ENCODE measurements at regions not wholly inside any gene's neighbourhood (a gene's known extent, or its start where the extent isn't known, plus 50 kb on each side); places are given as distances from the start of the nearest gene placed in this dataset.

DNA sequence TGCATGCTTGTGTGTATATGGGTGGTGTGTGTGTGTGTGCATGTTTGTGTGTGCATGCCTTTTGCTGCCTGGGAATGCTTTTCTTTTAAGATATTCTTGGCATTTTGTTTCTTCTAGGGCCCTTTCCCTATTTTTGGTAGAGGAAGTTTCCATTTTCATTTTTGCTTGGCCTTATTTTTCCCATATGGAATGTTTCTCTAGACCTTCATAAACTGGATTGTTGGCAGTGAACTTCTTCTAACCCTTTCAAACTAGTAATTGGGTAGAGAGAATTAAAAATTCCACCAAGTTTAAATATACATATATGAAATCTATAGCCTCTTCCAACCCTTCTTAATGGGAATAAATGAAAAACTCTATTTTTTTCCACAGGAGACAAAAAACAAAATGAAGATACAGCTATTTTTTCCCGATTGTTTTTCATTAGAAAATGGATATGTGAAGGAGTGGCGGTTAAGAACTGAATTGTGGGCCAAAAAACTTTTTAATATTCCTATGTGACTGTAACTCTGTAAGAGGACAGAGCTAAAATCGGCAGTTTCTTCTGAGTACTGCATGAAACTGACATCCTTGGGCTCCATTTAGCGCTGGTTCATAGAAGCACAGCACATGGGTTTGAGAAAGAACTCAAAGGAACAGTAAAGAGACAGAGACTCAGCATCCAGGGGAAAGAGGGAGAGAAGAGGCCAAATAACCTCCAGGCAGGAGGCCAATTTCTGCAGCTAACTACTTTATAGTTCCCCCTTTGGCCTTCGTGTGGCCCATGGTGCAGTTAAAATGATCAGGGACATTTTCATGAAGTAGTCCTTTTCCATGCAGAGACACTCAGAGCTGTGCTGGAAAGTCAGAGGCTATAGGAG lies 102.1 kb downstream of the TMEM170B start:
- DNase-seq (ENCODE audit: extremely low spot score): no peak
- H3K4me1 ChIP-seq: peaks cover 0 to 5% (median 0%) of the 10 kb centered on the region in 4 donors
- no peak overlapping the region for H3K4me3 ChIP-seq
- 80% methylated on average over 5 of the region's 5 CpGs for WGBS
- H3K9me3 ChIP-seq: no peaks in the 10 kb centered on the region
- no peaks in the 10 kb centered on the region for H3K27me3 ChIP-seq
- TF ChIP-seq POLR2A (IDR thresholded peaks at IDR 0.05; ENCODE audit: low read depth) (no peak), POLR2AphosphoS5 (IDR thresholded peaks at IDR 0.05) (no peak), EP300 (IDR thresholded peaks at IDR 0.05) (no peak)
- TF ChIP-seq, protein P1, sequence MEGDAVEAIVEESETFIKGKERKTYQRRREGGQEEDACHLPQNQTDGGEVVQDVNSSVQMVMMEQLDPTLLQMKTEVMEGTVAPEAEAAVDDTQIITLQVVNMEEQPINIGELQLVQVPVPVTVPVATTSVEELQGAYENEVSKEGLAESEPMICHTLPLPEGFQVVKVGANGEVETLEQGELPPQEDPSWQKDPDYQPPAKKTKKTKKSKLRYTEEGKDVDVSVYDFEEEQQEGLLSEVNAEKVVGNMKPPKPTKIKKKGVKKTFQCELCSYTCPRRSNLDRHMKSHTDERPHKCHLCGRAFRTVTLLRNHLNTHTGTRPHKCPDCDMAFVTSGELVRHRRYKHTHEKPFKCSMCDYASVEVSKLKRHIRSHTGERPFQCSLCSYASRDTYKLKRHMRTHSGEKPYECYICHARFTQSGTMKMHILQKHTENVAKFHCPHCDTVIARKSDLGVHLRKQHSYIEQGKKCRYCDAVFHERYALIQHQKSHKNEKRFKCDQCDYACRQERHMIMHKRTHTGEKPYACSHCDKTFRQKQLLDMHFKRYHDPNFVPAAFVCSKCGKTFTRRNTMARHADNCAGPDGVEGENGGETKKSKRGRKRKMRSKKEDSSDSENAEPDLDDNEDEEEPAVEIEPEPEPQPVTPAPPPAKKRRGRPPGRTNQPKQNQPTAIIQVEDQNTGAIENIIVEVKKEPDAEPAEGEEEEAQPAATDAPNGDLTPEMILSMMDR (IDR thresholded peaks at IDR 0.05): no peak
- H3K27ac ChIP-seq (replicated peaks in 1 of 4): no peak overlapping the region
- H3K36me3 ChIP-seq: no peaks in the 10 kb centered on the region
- intact Hi-C loops (cut with DNase I): no loop called here

DNA sequence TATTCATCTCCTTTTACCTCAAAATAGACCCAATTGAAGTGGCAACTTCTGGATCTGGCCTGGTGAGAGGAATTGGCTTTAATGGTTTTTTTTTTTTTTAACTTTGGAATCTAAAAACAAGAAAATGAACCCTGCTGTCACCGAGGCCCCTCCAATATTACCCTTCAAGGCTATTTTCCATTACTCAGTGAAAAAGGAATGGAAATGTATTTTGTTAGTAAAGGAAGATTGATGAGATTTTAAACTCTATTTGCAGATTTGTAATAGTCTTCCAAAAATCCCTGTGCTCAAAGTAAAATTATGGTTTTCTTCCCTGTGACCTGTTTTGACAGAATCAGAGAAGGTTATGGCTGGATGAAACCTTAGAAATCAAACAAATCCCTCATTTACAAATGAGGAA lies 102.9 kb downstream of the TMEM170B start:
- Histone ChIP-seq H3K27ac (replicated peaks in 1 of 4) (no peak overlapping the region), H3K36me3 (no peaks in the 10 kb centered on the region), H3K9me3 (no peaks in the 10 kb centered on the region), H3K27me3 (no peaks in the 10 kb centered on the region), H3K4me3 (no peak overlapping the region), H3K4me1 (peaks cover 0 to 5% (median 0%) of the 10 kb centered on the region in 4 donors)
- DNase-seq (ENCODE audit: extremely low spot score): no peak
- 73% methylated on average over 1 of the region's 1 CpG for WGBS
- intact Hi-C loops (cut with DNase I): no loop called here
- TF ChIP-seq POLR2AphosphoS5 (IDR thresholded peaks at IDR 0.05) (no peak), EP300 (IDR thresholded peaks at IDR 0.05) (no peak), POLR2A (IDR thresholded peaks at IDR 0.05; ENCODE audit: low read depth) (no peak)
- TF ChIP-seq, protein P1 (IDR thresholded peaks at IDR 0.05): no peak

DNA sequence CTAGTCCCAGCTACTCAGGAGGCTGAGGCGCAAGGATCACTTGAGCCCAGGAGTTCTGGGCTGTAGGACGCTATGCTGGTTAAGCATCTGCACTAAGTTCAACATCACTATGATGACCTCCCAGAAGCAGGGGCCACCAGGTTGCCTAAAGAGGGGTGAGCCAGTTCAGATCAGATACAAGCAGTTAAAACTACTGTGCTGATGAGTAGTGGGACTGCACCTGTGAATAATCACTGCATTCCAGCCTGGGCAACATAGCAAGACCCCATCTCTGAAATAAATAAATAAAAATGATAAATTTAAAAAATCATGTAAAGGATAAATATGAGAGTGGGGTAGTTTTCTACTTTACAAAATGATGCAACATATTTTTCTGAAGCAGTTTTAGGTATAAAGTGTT lies 106.5 kb downstream of the TMEM170B start:
- Histone ChIP-seq H3K27ac (replicated peaks in 1 of 4) (no peak overlapping the region), H3K4me1 (peaks cover 0 to 5% (median 0%) of the 10 kb centered on the region in 4 donors), H3K4me3 (no peak overlapping the region), H3K27me3 (no peaks in the 10 kb centered on the region), H3K36me3 (no peaks in the 10 kb centered on the region), H3K9me3 (peaks cover 0 to 8% (median 0%) of the 10 kb centered on the region in 4 donors)
- 100% methylated on average over 1 of the region's 2 CpGs for WGBS
- TF ChIP-seq EP300 (IDR thresholded peaks at IDR 0.05) (no peak), POLR2A (IDR thresholded peaks at IDR 0.05; ENCODE audit: low read depth) (no peak), POLR2AphosphoS5 (IDR thresholded peaks at IDR 0.05) (no peak)
- TF ChIP-seq, protein P1 (IDR thresholded peaks at IDR 0.05): no peak
- intact Hi-C loops (cut with DNase I): no loop called here
- DNase-seq (ENCODE audit: extremely low spot score): no peak

DNA sequence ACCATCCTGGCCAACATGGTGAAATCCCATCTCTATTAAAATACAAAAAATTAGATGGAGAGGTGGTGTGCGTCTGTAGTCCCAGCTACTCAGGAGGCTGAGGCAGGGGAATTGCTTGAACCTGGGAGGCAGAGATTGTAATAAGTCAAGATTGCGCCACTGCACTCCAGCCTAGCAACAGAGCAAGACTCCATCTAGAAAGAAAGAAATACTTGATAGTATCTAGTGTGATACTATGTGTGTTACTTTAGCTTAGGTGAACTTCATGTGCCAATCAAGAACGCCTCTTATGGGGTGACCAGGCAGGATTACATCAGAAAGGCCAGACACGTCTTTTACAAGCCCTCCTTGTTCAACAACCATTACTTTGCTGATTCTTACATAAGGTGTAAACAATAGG lies 107.1 kb downstream of the TMEM170B start:
- WGBS: 89% methylated on average over 4 of the region's 4 CpGs
- no peak for DNase-seq (ENCODE audit: extremely low spot score)
- Histone ChIP-seq H3K4me3 (no peak overlapping the region), H3K36me3 (no peaks in the 10 kb centered on the region), H3K9me3 (peaks cover 0 to 8% (median 0%) of the 10 kb centered on the region in 4 donors), H3K27me3 (no peaks in the 10 kb centered on the region), H3K4me1 (peaks cover 0 to 5% (median 0%) of the 10 kb centered on the region in 4 donors), H3K27ac (replicated peaks in 1 of 4) (no peak overlapping the region)
- intact Hi-C loops (cut with DNase I): no loop called here
- TF ChIP-seq, protein P1 (IDR thresholded peaks at IDR 0.05): no peak
- no peak for TF ChIP-seq POLR2AphosphoS5 (IDR thresholded peaks at IDR 0.05)
- TF ChIP-seq POLR2A (IDR thresholded peaks at IDR 0.05; ENCODE audit: low read depth): no peak
- no peak for TF ChIP-seq EP300 (IDR thresholded peaks at IDR 0.05)

All from esophagus muscularis mucosa (tissue), 4 donors.